BE2C (cell line): ENCODE measurements at regions not wholly inside any gene's neighbourhood (a gene's known extent, or its start where the extent isn't known, plus 50 kb on each side); places are given as distances from the start of the nearest gene placed in this dataset.

Source experiments
- DNase-seq: peaks from one replicate; pipeline ENCODE4 v3.0.0-alpha.2; 2020
- H3K27me3 ChIP-seq: fragments of 250-450 bp; sonication (Bioruptor Pico); 2 replicates; pipeline ENCODE4 v1.5.1; 2020; ENCODE audit warnings: mild to moderate bottlenecking
- H3K36me3 ChIP-seq: fragments of 250-450 bp; sonication (Bioruptor Pico); 2 replicates; pipeline ENCODE4 v1.5.1; 2020; ENCODE audit warnings: mild to moderate bottlenecking
- H3K4me1 ChIP-seq: fragments of 250-450 bp; sonication (Bioruptor Pico); 2 replicates; pipeline ENCODE4 v1.5.1; 2020
- H3K4me3 ChIP-seq: 2 replicates; pipeline ENCODE4 v1.5.1; 2011; ENCODE audit warnings: low read depth, low read length
- H3K9me3 ChIP-seq: fragments of 250-450 bp; sonication (Bioruptor Pico); 2 replicates; pipeline ENCODE4 v1.5.1; 2020
- CTCF ChIP-seq: IDR thresholded peaks from 2 replicates; pipeline ENCODE4 v1.5.1; 2012; ENCODE audit warnings: mild to moderate bottlenecking, low read depth, low read length

- H3K4me3 ChIP-seq: no peak overlapping the region
- H3K36me3 ChIP-seq: peaks cover 24% of the 10 kb centered on the region
- no peaks in the 10 kb centered on the region for H3K9me3 ChIP-seq
- DNase-seq: no peak
- no peaks in the 10 kb centered on the region for H3K27me3 ChIP-seq
- TF ChIP-seq CTCF: no peak
- H3K4me1 ChIP-seq: no peaks in the 10 kb centered on the region
Observed at GRCh38 chr21:28877318-28877884, 115.3 kb downstream of the LTN1 start.

GRCh38 chr21:28875078-28875477, 117.6 kb downstream of the LTN1 start:
- Histone ChIP-seq H3K4me3 (no peak overlapping the region), H3K9me3 (no peaks in the 10 kb centered on the region), H3K36me3 (peaks cover 13% of the 10 kb centered on the region), H3K27me3 (no peaks in the 10 kb centered on the region), H3K4me1 (no peaks in the 10 kb centered on the region)
- no peak for TF ChIP-seq CTCF
- no peak for DNase-seq

GRCh38 chr21:28872218-28872617, 120.5 kb downstream of the LTN1 start:
- Histone ChIP-seq H3K27me3 (no peaks in the 10 kb centered on the region), H3K36me3 (peaks cover 3% of the 10 kb centered on the region)

GRCh38 chr21:28871388-28872010, 121.2 kb downstream of the LTN1 start:
- Histone ChIP-seq H3K4me1 (no peaks in the 10 kb centered on the region), H3K36me3 (peaks cover 2% of the 10 kb centered on the region), H3K4me3 (no peak overlapping the region), H3K27me3 (no peaks in the 10 kb centered on the region), H3K9me3 (no peaks in the 10 kb centered on the region)
- DNase-seq: no peak
- TF ChIP-seq CTCF: no peak

More at GRCh38 chr21:28872218-28872617, 120.5 kb downstream of the LTN1 start:
- TF ChIP-seq CTCF: no peak
- Histone ChIP-seq H3K4me1 (no peaks in the 10 kb centered on the region), H3K4me3 (no peak overlapping the region), H3K9me3 (no peaks in the 10 kb centered on the region)
- DNase-seq: no peak

GRCh38 chr21:28867401-28867800, 125.3 kb downstream of the LTN1 start:
- H3K4me1 ChIP-seq: no peaks in the 10 kb centered on the region
- DNase-seq: no peak
- no peaks in the 10 kb centered on the region for H3K9me3 ChIP-seq
- no peak overlapping the region for H3K4me3 ChIP-seq
- H3K27me3 ChIP-seq: no peaks in the 10 kb centered on the region
- TF ChIP-seq CTCF: no peak
- no peaks in the 10 kb centered on the region; the same call in none of the 2 replicates for H3K36me3 ChIP-seq

- Histone ChIP-seq H3K4me1 (no peaks in the 10 kb centered on the region), H3K36me3 (no peaks in the 10 kb centered on the region; the same call in 1 of the 2 replicates), H3K27me3 (no peaks in the 10 kb centered on the region), H3K4me3 (no peak overlapping the region), H3K9me3 (no peaks in the 10 kb centered on the region)
- no peak for DNase-seq
- TF ChIP-seq CTCF: no peak
Observed at GRCh38 chr21:28865488-28866186, 127.0 kb downstream of the LTN1 start.
